HG03039 (cell line): ENCODE measurements at regions not wholly inside any gene's neighbourhood (a gene's known extent, or its start where the extent isn't known, plus 50 kb on each side); places are given as distances from the start of the nearest gene placed in this dataset.

Source experiments
- ATAC-seq: cut with Tn5 transposase; IDR thresholded peaks from one replicate; pipeline ENCODE4 v1.9.1; 2021; ENCODE audit warnings: mild to moderate bottlenecking, moderate library complexity; ENCODE audit not compliant: unreplicated experiment

DNA sequence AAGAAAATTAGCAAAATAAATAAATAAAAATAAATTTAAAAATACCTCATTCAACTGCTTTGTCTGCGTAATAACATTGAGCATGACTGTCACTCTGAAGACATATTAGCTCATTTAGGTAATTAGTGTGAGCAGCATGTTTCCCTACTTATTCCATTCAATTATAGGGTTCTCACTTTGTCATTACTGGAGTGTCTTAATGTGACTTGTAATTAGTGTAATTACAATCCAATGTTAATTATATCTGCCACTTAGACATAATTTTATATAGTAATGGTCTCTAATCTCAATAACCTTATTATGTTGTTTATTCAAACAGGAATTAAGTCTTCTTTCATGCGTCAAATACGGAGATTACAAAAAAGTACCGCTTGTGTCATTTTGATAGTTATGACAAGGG, 893.9 kb upstream of the ACVR2A start:
- no peak for ATAC-seq

DNA sequence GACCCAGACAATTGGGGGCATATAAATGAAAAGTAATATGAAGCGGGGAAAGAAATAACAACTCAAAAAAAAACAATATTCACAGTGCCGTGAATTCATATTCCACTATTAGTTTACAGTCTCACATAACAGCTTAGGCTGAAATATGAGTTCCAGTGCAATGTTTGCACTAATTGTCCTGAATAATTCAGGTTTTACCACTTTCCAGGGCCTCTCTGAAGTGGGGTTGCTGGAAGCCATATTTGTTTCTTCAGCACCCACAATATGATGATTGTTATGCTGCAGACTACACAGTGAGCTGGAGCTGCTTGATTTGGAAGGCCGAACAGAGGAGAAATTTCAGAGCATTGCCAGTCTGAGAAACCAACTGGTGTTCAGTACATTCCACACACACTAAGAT, 894.5 kb upstream of the ACVR2A start:
- ATAC-seq: no peak

- ATAC-seq: no peak
These were observed 895.4 kb upstream of the ACVR2A start for GRCh38 chr2:146949400-146949799.

DNA sequence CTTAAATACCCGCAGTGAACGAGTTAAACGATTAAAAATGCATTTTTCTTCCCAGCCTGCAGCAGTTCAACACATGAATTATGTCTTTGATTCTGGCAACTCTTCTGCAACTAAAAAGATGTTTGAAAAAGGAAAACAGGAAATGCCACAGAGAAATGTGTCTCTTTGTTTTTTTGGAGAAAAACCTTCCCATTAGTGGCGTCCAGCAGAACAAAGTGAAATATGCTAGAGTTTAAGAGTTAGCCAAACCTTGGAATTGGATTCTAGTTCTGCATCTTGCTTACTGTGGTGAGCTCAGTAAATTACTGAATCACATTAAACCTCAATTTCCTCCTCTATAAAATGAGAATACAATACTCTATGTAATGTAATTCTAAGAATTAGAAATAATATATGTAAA, 900.2 kb upstream of the ACVR2A start:
- no peak for ATAC-seq

GRCh38 chr2:146939991-146940685, 904.7 kb upstream of the ACVR2A start:
- ATAC-seq: no peak

DNA sequence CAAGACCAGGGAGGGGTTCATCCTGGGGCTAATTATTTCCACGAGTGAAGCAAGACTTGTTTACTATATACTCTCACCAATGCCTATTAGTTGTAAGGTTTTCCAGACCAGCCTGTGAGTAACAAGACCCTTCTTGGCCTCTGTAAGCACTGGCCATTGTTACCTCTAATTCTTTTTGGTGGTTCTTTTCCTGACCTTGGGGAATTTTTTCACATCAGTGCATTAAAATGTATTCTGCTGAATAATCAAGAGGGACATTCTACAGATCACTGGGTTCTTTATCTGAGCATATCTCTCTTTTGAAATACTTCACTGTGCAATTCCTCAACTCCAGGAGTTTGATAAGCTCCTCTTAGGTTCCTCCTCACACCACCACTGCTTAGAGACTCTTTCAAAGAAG, 909.9 kb upstream of the ACVR2A start:
- ATAC-seq: no peak

DNA sequence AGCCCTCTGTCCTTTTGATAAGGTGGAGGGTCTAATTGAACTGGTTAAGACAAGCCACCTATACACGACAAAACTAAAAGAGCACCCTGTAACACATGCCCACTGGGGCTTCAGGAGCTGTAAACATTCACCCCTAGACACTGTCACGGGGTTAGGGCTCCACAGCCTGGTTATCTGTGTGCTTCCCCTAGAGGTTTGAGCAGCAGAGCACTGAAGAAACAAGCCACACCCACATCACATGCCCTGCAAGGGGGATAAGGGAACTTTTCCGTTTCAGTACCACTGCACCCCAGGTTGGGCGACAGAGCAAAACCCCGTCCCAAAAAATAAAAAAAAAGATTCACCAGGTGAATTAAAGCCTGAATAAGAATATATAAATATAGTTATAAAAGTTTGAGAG, 913.7 kb upstream of the ACVR2A start:
- no peak for ATAC-seq

DNA sequence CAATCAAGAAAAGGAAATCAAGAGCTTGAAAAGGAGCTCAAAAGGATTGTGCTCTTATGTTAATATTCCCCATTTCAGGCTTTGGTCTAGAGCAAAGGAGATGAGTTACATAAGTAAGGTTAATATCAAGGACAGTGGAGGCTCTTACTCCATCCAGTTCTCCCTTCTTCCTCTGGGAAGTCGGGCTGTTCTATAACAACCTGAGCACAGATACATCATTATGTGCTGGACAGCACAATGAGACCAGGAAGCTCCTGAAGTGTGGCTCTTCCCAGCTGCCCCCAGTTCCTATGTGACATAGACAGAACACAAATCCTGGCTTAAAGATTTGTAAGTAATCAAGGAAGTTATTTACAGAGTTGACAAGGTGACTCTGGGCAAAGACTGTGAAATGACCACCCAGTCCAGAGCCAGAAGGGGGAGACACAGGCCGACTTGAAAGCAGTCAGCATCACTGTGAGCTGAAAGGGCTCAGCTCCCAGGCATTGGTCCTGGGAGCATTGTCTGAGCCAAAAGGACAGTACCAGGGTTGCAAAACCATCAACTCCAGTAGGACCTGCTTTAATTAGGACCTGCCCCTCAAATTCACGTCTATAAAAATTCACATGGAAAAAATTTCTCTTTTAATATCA, 917.6 kb upstream of the ACVR2A start:
- ATAC-seq: no peak

GRCh38 chr2:146918280-146918679, 926.5 kb upstream of the ACVR2A start:
- ATAC-seq: no peak

DNA sequence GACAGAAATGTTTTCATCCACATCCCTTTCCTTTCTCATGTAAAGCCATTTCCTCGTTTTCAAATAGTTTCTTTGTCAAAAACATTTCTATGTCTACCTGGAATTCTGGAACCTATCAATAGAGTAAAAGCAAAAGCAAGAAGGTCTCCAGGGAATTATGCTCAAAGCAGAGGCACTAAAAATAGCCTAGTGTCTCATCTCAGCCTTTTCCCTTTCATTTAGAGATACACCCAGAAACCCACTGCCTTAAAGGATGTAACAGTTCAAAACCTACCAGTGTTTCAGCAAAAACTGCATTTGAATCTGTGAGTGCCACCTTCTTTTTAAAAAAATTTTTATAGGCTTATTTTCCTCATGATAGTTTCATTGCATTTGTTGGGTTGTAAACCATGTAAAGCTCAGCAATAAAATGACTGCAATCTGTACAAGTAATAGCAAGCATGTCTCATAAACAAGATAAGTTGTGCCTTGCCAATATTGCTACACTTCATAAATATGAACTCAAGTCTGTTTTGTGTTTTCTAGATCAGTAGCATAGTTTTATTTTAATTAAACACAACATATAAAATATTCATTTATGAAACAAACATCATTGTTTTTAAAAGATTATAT, 927.3 kb upstream of the ACVR2A start:
- ATAC-seq: no peak

DNA sequence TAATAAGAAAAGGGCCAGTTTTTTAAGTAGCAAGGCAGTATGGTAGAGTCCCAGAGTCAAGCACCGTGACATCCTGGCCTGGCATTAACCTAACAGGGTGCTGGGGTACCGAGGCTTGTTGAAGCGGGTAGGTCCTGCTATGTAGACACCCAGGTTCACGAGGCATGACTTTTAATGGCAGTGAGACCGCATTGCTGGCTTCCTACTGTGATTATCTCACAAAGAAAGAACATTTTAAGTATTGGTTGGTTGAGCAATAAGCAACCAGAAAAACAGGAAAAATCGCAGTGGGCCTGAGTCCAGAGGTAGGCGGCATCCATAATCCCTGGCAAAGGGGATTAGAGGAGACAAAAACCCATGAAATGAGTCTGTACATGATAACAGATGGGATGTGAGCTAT, 927.9 kb upstream of the ACVR2A start:
- ATAC-seq: no peak

DNA sequence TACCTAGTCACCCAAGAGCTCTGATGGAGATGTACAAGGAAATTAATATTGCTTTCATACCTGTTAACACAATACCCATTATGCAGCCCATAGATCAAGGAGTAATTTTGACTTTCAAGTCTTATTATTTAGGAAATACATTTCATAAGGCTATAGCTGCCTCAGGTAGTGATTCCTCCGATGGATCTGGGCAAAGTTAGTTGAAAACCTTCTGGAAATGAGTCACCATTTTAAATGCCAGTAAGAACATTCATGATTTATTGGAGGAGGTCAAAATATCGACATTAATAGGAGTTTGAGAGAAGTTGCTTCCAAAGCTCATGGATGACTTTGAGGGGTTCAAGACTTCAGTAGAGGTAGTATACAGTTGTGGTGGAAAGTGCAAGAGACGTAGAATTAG, 931.4 kb upstream of the ACVR2A start:
- no peak for ATAC-seq

DNA sequence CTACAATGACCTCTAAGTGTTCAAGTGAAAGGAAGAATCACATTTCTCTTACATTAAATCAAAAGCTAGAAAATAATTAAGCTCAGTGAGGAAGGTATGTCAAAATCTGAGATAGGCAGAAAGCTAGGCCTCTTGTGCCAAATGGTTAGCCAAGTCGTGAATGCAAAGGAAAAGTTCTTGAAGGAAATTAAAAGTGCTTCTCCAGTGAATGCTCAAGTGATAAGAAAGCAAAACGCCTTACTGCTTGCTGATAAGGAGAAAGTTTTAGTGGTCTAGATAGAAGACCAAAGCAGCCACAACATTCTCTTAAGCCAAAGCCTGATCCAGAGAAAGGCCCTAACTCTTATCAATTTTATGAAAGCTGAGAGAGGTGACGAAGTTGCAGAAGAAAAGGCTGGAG, 932.3 kb upstream of the ACVR2A start:
- no peak for ATAC-seq

DNA sequence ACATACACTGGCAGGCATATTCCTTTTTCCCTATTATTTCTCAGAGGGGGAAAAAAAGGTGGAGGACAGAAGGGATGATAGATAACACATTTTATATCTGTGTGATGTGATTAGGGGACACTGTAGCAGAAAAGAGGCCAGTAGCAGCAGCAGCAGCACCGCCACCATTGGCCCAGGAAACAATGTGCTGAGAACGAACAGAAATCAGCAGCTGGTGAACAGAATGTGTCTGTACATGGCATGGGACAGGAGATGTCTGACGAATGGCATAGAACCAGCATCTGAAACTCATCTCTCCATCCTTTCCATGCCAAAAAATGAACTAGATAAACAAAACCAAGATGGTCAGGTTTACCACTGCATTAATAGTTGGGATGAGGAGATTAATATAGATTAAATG, 936.1 kb upstream of the ACVR2A start:
- ATAC-seq: no peak

DNA sequence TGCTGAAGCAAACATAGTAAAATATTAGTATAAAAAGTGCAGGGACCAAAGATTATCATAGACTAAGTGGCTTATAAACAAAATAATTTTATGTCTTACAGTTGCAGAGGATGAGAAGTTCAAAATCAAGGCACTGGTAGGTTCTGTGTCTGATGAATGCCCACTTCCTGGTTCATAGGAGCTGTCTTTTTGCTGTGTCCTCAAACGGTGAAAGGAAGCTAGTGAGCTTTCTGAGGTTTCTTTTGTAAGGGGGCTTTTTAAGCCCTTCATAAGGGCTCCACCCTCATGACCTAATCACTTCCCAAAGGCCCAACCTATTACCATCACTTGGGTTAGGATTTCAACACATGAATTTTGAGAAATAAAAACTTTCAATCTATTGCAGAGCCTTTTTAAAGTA, 946.7 kb upstream of the ACVR2A start:
- no peak for ATAC-seq

GRCh38 chr2:146894514-146894913, 950.3 kb upstream of the ACVR2A start:
- no peak for ATAC-seq

GRCh38 chr2:146893500-146894041, 951.3 kb upstream of the ACVR2A start:
- no peak for ATAC-seq

DNA sequence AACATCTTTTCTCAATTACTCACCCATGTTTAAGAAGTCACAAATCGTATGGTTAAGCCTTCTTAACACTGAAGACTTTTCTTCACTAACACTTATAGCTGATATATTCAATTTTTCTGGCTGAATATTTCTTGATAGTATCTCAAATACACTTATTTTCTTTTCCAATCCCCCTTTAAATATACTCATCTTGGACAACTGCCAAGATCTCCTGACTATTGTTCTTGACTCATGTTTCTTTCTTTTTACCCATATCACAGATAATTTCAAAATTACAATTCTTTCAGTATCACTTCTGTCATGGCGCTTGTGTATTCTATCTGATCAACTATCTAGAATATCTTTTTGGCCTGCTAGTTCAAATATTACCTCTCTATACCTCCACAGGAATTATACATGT, 954.3 kb upstream of the ACVR2A start:
- ATAC-seq: no peak

DNA sequence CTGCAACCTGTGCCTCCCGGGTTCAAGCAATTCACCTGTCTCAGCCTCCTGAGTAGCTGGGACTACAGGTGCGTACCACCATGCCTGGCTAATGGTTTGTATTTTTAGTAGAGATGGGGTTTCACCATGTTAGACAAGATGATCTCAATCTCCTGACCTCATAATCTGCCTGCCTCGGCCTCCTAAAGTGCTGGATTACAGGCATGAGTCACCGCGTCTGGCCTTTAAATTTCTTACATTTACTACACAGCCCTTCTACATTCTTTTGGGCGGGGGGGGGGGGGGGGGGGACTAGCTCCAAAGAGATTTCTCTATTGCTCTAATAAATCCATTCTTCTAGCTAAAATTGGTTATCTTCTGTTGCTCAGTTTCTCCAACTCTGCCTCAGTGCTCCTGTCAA, 964.9 kb upstream of the ACVR2A start:
- ATAC-seq: no peak

- ATAC-seq: no peak
These were observed 970.6 kb upstream of the ACVR2A start for GRCh38 chr2:146874260-146874658.

DNA sequence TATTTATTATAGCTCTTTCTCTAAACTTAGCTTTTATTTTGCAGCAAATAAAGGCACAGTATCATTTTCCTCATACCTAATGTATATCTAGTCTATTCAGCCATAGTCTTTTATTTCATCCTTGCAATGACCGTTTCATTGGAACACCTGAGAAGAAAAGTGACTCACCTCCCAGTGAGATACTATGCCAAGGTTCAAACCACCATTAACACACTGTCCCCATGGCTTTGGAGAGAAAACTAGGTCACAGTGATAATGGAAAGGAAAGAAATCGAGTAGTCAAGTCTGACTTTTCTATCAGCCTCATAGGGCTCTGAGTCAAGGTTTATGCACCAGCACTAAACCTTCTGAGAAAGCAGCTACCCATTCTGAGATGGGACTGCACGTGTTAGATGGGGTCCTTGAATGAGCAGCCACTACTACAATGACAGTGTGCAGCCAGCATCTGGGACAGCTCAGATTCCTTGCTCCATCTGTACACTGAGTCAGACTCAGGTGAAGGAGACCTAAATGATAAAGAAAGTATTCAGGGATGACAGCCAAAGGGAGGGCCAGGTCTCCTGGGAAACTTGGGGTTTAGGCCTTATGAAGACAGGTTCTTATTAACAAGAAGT, 971.1 kb upstream of the ACVR2A start:
- ATAC-seq: no peak

DNA sequence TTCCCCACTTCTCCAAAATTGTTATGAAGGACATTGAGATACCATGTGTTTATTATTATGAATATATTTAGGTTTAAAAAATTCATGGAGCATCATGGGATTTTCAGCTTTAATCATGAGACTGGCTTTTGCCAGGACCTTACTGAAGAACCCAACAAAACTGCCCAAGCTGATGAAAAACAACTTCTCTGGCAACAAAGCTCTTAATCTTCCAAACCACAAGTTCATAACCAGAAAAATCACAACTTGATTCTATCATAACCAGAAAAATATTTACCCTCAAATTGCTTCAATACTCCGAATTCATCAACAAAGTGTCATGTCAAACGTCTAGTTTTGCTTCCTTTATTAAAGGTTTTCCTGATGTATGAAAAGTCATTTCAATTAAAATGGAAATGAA, 971.8 kb upstream of the ACVR2A start:
- no peak for ATAC-seq
